ENCODE measurements at regions not wholly inside any gene's neighbourhood (a gene's known extent, or its start where the extent isn't known, plus 50 kb on each side); places are given as distances from the start of the nearest gene placed in this dataset.

- no peak for DNase-seq (ENCODE audit: low read depth, low spot score)
- Histone ChIP-seq H3K27ac (ENCODE audit: low read length) (no peak overlapping the region), H3K4me3 (ENCODE audit: low read length) (no peak overlapping the region), H3K27me3 (ENCODE audit: control insufficient read depth, insufficient read depth, low read length) (no peaks in the 10 kb centered on the region), H3K4me1 (ENCODE audit: control insufficient read depth, insufficient read depth, low read length) (peaks cover 10% of the 10 kb centered on the region), H3K9me3 (ENCODE audit: control insufficient read depth, insufficient read depth, low read length) (peaks cover 1% of the 10 kb centered on the region; the same call in 1 of the 2 replicates), H3K36me3 (ENCODE audit: control insufficient read depth, insufficient read depth, low read length) (no peaks in the 10 kb centered on the region)
- WGBS (ENCODE audit: insufficient coverage, insufficient read length): no CpG with 5 or more reads among the region's 4 CpGs
Observed at GRCh38 chr13:103403148-103403740, 337.0 kb upstream of the SLC10A2 start.

GRCh38 chr13:103395139-103395538 lies 328.9 kb upstream of the SLC10A2 start:
- H3K27ac ChIP-seq (ENCODE audit: low read length): no peak overlapping the region
- peaks cover 2% of the 10 kb centered on the region; the same call in 1 of the 2 replicates for H3K9me3 ChIP-seq (ENCODE audit: control insufficient read depth, insufficient read depth, low read length)
- H3K4me1 ChIP-seq (ENCODE audit: control insufficient read depth, insufficient read depth, low read length): peaks cover 2% of the 10 kb centered on the region
- no peak overlapping the region for H3K4me3 ChIP-seq (ENCODE audit: low read length)
- H3K36me3 ChIP-seq (ENCODE audit: control insufficient read depth, insufficient read depth, low read length): no peaks in the 10 kb centered on the region
- no peak for DNase-seq (ENCODE audit: low read depth, low spot score)
- WGBS (ENCODE audit: insufficient coverage, insufficient read length): no CpG with 5 or more reads among the region's 2 CpGs
- H3K27me3 ChIP-seq (ENCODE audit: control insufficient read depth, insufficient read depth, low read length): no peaks in the 10 kb centered on the region

- Histone ChIP-seq H3K9me3 (ENCODE audit: control insufficient read depth, insufficient read depth, low read length) (peaks cover 2% of the 10 kb centered on the region; the same call in 1 of the 2 replicates), H3K4me1 (ENCODE audit: control insufficient read depth, insufficient read depth, low read length) (peaks cover 2% of the 10 kb centered on the region), H3K27me3 (ENCODE audit: control insufficient read depth, insufficient read depth, low read length) (no peaks in the 10 kb centered on the region), H3K4me3 (ENCODE audit: low read length) (no peak overlapping the region), H3K36me3 (ENCODE audit: control insufficient read depth, insufficient read depth, low read length) (no peaks in the 10 kb centered on the region), H3K27ac (ENCODE audit: low read length) (no peak overlapping the region)
- DNase-seq (ENCODE audit: low read depth, low spot score): no peak
- no CpG with 5 or more reads among the region's 2 CpGs for WGBS (ENCODE audit: insufficient coverage, insufficient read length)
Observed at GRCh38 chr13:103394618-103395017, 328.4 kb upstream of the SLC10A2 start.

- Histone ChIP-seq H3K4me1 (ENCODE audit: control insufficient read depth, insufficient read depth, low read length) (no peaks in the 10 kb centered on the region), H3K9me3 (ENCODE audit: control insufficient read depth, insufficient read depth, low read length) (no peaks in the 10 kb centered on the region), H3K27ac (ENCODE audit: low read length) (no peak overlapping the region), H3K4me3 (ENCODE audit: low read length) (no peak overlapping the region), H3K36me3 (ENCODE audit: control insufficient read depth, insufficient read depth, low read length) (no peaks in the 10 kb centered on the region), H3K27me3 (ENCODE audit: control insufficient read depth, insufficient read depth, low read length) (no peaks in the 10 kb centered on the region)
- no peak for DNase-seq (ENCODE audit: low read depth, low spot score)
- WGBS (ENCODE audit: insufficient coverage, insufficient read length): no CpG with 5 or more reads among the region's 3 CpGs
Observed at GRCh38 chr13:103391936-103392335, 325.7 kb upstream of the SLC10A2 start.

- DNase-seq (ENCODE audit: low read depth, low spot score): no peak
- H3K27me3 ChIP-seq (ENCODE audit: control insufficient read depth, insufficient read depth, low read length): no peaks in the 10 kb centered on the region
- no peaks in the 10 kb centered on the region for H3K9me3 ChIP-seq (ENCODE audit: control insufficient read depth, insufficient read depth, low read length)
- no peaks in the 10 kb centered on the region for H3K36me3 ChIP-seq (ENCODE audit: control insufficient read depth, insufficient read depth, low read length)
- H3K27ac ChIP-seq (ENCODE audit: low read length): no peak overlapping the region
- WGBS (ENCODE audit: insufficient coverage, insufficient read length): no CpG with 5 or more reads among the region's 1 CpG
- H3K4me1 ChIP-seq (ENCODE audit: control insufficient read depth, insufficient read depth, low read length): no peaks in the 10 kb centered on the region
- no peak overlapping the region for H3K4me3 ChIP-seq (ENCODE audit: low read length)
Observed at GRCh38 chr13:103388839-103389238, 322.6 kb upstream of the SLC10A2 start.

GRCh38 chr13:103386341-103386740 lies 320.1 kb upstream of the SLC10A2 start:
- no peaks in the 10 kb centered on the region; the same call in 1 of the 2 replicates for H3K9me3 ChIP-seq (ENCODE audit: control insufficient read depth, insufficient read depth, low read length)
- H3K4me3 ChIP-seq (ENCODE audit: low read length): no peak overlapping the region
- no peak overlapping the region for H3K27ac ChIP-seq (ENCODE audit: low read length)
- H3K4me1 ChIP-seq (ENCODE audit: control insufficient read depth, insufficient read depth, low read length): no peaks in the 10 kb centered on the region
- no CpG with 5 or more reads among the region's 3 CpGs for whole genome bisulfite sequencing (ENCODE audit: insufficient coverage, insufficient read length)
- no peaks in the 10 kb centered on the region for H3K36me3 ChIP-seq (ENCODE audit: control insufficient read depth, insufficient read depth, low read length)
- no peaks in the 10 kb centered on the region for H3K27me3 ChIP-seq (ENCODE audit: control insufficient read depth, insufficient read depth, low read length)
- DNase-seq (ENCODE audit: low read depth, low spot score): no peak

- H3K4me1 ChIP-seq (ENCODE audit: control insufficient read depth, insufficient read depth, low read length): no peaks in the 10 kb centered on the region
- no peaks in the 10 kb centered on the region for H3K27me3 ChIP-seq (ENCODE audit: control insufficient read depth, insufficient read depth, low read length)
- DNase-seq (ENCODE audit: low read depth, low spot score): no peak
- no peak overlapping the region for H3K4me3 ChIP-seq (ENCODE audit: low read length)
- no peaks in the 10 kb centered on the region for H3K9me3 ChIP-seq (ENCODE audit: control insufficient read depth, insufficient read depth, low read length)
- H3K27ac ChIP-seq (ENCODE audit: low read length): no peak overlapping the region
- no peaks in the 10 kb centered on the region for H3K36me3 ChIP-seq (ENCODE audit: control insufficient read depth, insufficient read depth, low read length)
- no CpG with 5 or more reads among the region's 4 CpGs for WGBS (ENCODE audit: insufficient coverage, insufficient read length)
Observed at GRCh38 chr13:103373916-103374315, 307.7 kb upstream of the SLC10A2 start.

- WGBS (ENCODE audit: insufficient coverage, insufficient read length): no CpG with 5 or more reads among the region's 2 CpGs
- no peaks in the 10 kb centered on the region for H3K36me3 ChIP-seq (ENCODE audit: control insufficient read depth, insufficient read depth, low read length)
- no peak for DNase-seq (ENCODE audit: low read depth, low spot score)
- no peak overlapping the region for H3K4me3 ChIP-seq (ENCODE audit: low read length)
- H3K9me3 ChIP-seq (ENCODE audit: control insufficient read depth, insufficient read depth, low read length): no peaks in the 10 kb centered on the region
- no peaks in the 10 kb centered on the region for H3K4me1 ChIP-seq (ENCODE audit: control insufficient read depth, insufficient read depth, low read length)
- no peak overlapping the region for H3K27ac ChIP-seq (ENCODE audit: low read length)
- no peaks in the 10 kb centered on the region for H3K27me3 ChIP-seq (ENCODE audit: control insufficient read depth, insufficient read depth, low read length)
Observed at GRCh38 chr13:103371271-103371670, 305.1 kb upstream of the SLC10A2 start.

GRCh38 chr13:103370790-103371189 lies 304.6 kb upstream of the SLC10A2 start:
- Histone ChIP-seq H3K27ac (ENCODE audit: low read length) (no peak overlapping the region), H3K27me3 (ENCODE audit: control insufficient read depth, insufficient read depth, low read length) (no peaks in the 10 kb centered on the region), H3K4me1 (ENCODE audit: control insufficient read depth, insufficient read depth, low read length) (no peaks in the 10 kb centered on the region; the same call in 1 of the 2 replicates), H3K4me3 (ENCODE audit: low read length) (no peak overlapping the region), H3K36me3 (ENCODE audit: control insufficient read depth, insufficient read depth, low read length) (no peaks in the 10 kb centered on the region), H3K9me3 (ENCODE audit: control insufficient read depth, insufficient read depth, low read length) (no peaks in the 10 kb centered on the region)
- no peak for DNase-seq (ENCODE audit: low read depth, low spot score)
- no CpG with 5 or more reads among the region's 1 CpG for WGBS (ENCODE audit: insufficient coverage, insufficient read length)

GRCh38 chr13:103358255-103358932 lies 292.2 kb upstream of the SLC10A2 start:
- Histone ChIP-seq H3K36me3 (ENCODE audit: control insufficient read depth, insufficient read depth, low read length) (no peaks in the 10 kb centered on the region), H3K4me1 (ENCODE audit: control insufficient read depth, insufficient read depth, low read length) (no peaks in the 10 kb centered on the region; the same call in 1 of the 2 replicates), H3K27me3 (ENCODE audit: control insufficient read depth, insufficient read depth, low read length) (no peaks in the 10 kb centered on the region), H3K4me3 (ENCODE audit: low read length) (no peak overlapping the region), H3K9me3 (ENCODE audit: control insufficient read depth, insufficient read depth, low read length) (no peaks in the 10 kb centered on the region), H3K27ac (ENCODE audit: low read length) (no peak overlapping the region)
- DNase-seq (ENCODE audit: low read depth, low spot score): no peak
- no CpG with 5 or more reads among the region's 6 CpGs for WGBS (ENCODE audit: insufficient coverage, insufficient read length)

Measured in iPS DF 6.9 (cell line).